Tibial nerve (tissue), 4 donors: ENCODE measurements at regions not wholly inside any gene's neighbourhood (a gene's known extent, or its start where the extent isn't known, plus 50 kb on each side); places are given as distances from the start of the nearest gene placed in this dataset.

Experiments
- DNase-seq, 2 donors: peaks; one replicate each; pipeline ENCODE4 v3.0.0-alpha.2; 2019; ENCODE audit warnings: low spot score in 2 of 2
- H3K27ac ChIP-seq, 4 donors: fragments of 200-600 bp; sonication (generic) in 3 of 4; one replicate each; pipeline ENCODE4 v1.5.1; 2017 to 2019; ENCODE audit warnings: mild to moderate bottlenecking in 1 of 4
- H3K27me3 ChIP-seq, 2 donors: fragments of 200-600 bp; sonication (generic) in 1 of 2; one replicate each; pipeline versions ENCODE4 v1.5.1 to v1.6.0; 2017 to 2019
- H3K36me3 ChIP-seq, 3 donors: fragments of 200-600 bp; sonication (generic); one replicate each; pipeline ENCODE4 v1.5.1; 2018 to 2019
- H3K4me1 ChIP-seq, 4 donors: fragments of 200-600 bp; sonication (generic) in 3 of 4; one replicate each; pipeline ENCODE4 v1.5.1; 2017 to 2019
- H3K4me3 ChIP-seq, 4 donors: fragments of 200-600 bp; sonication (generic) in 3 of 4; one replicate each; pipeline ENCODE4 v1.5.1; 2017 to 2019; ENCODE audit warnings: mild to moderate bottlenecking in 1 of 4, moderate library complexity in 1 of 4
- H3K9me3 ChIP-seq, 4 donors: fragments of 200-600 bp; sonication (generic) in 3 of 4; one replicate each; pipeline ENCODE4 v1.5.1; 2017 to 2019
- EP300 ChIP-seq, 2 donors: sonication (generic); formaldehyde crosslinking; IDR thresholded peaks; one replicate each; pipeline ENCODE4 v1.6.1; 2017; ENCODE audit warnings: antibody characterized with exemption in 2 of 2, mild to moderate bottlenecking in 1 of 2
- POLR2A ChIP-seq, 2 donors: fragments of 450-650 bp; IDR thresholded peaks; one replicate each; pipeline ENCODE4 v1.6.1; 2017; ENCODE audit warnings: antibody characterized with exemption in 2 of 2, mild to moderate bottlenecking in 2 of 2, moderate library complexity in 2 of 2
- WGBS, 2 donors: methylation state at CpG; one replicate each; pipeline ENCODE4 v1.1.5; 2018; 5-methylcytosine and 5-hydroxymethylcytosine counted together
- TF ChIP-seq, protein P1 (sequence below), 5 experiments: fragments of 200-600 bp in 3 of 5; fragments of 450-650 bp in 2 of 5; sonication (generic) in 3 of 5; IDR thresholded peaks; one replicate each; pipeline ENCODE4 v1.5.1; 2016 to 2019; ENCODE audit warnings: antibody characterized with exemption in 5 of 5, mild to moderate bottlenecking in 3 of 5, moderate library complexity in 2 of 5

- H3K4me1 ChIP-seq: no peaks in the 10 kb centered on the region
- TF ChIP-seq POLR2A (IDR thresholded peaks at IDR 0.05) (no peak), EP300 (IDR thresholded peaks at IDR 0.05) (no peak)
- TF ChIP-seq, protein P1, sequence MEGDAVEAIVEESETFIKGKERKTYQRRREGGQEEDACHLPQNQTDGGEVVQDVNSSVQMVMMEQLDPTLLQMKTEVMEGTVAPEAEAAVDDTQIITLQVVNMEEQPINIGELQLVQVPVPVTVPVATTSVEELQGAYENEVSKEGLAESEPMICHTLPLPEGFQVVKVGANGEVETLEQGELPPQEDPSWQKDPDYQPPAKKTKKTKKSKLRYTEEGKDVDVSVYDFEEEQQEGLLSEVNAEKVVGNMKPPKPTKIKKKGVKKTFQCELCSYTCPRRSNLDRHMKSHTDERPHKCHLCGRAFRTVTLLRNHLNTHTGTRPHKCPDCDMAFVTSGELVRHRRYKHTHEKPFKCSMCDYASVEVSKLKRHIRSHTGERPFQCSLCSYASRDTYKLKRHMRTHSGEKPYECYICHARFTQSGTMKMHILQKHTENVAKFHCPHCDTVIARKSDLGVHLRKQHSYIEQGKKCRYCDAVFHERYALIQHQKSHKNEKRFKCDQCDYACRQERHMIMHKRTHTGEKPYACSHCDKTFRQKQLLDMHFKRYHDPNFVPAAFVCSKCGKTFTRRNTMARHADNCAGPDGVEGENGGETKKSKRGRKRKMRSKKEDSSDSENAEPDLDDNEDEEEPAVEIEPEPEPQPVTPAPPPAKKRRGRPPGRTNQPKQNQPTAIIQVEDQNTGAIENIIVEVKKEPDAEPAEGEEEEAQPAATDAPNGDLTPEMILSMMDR (IDR thresholded peaks at IDR 0.05): no peak
- no peaks in the 10 kb centered on the region for H3K27me3 ChIP-seq
- no peak overlapping the region for H3K27ac ChIP-seq
- DNase-seq: no peak
- H3K36me3 ChIP-seq: no peaks in the 10 kb centered on the region
- H3K4me3 ChIP-seq: no peak overlapping the region
- H3K9me3 ChIP-seq: peaks cover 0 to 6% (median 0%) of the 10 kb centered on the region in 4 donors
- WGBS, 2 donors: 48 to 60% methylated on average over 2 of the region's 2 CpGs
Observed at GRCh38 chr11:97140885-97141494, 751.2 kb downstream of the JRKL start.

DNA sequence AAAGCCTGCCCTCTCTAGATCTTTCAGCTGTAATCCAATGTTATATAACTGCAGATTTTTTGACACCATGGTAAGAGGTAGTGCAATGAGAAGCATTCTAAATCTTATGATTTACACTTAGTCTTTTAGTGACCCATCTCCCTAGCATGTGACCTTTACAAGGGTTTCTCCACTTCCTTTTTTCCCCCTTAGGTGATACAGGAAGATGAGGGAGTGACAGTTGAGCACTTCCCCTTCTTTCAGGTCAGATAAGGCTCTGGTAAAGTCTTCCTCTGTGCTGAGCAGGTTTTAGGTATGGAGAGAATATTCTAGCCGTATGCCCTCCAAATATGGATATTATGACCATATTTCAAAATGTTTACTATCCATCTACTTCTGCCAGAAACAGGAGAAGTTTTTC is 753.6 kb downstream of the JRKL start:
- no peaks in the 10 kb centered on the region for H3K4me1 ChIP-seq
- peaks cover 0 to 6% (median 0%) of the 10 kb centered on the region in 4 donors for H3K9me3 ChIP-seq
- no peak for DNase-seq
- no peaks in the 10 kb centered on the region for H3K27me3 ChIP-seq
- H3K4me3 ChIP-seq: no peak overlapping the region
- H3K36me3 ChIP-seq: no peaks in the 10 kb centered on the region
- no peak overlapping the region for H3K27ac ChIP-seq
- 74 to 78% methylated on average over 1 of the region's 1 CpG for WGBS, 2 donors
- TF ChIP-seq EP300 (IDR thresholded peaks at IDR 0.05): no peak
- TF ChIP-seq, protein P1 (IDR thresholded peaks at IDR 0.05): no peak
- no peak for TF ChIP-seq POLR2A (IDR thresholded peaks at IDR 0.05)

- 89 to 90% methylated on average over 2 of the region's 2 CpGs for WGBS, 2 donors
- no peak overlapping the region for H3K4me3 ChIP-seq
- no peak overlapping the region for H3K27ac ChIP-seq
- no peaks in the 10 kb centered on the region for H3K36me3 ChIP-seq
- TF ChIP-seq, protein P1 (IDR thresholded peaks at IDR 0.05): no peak
- TF ChIP-seq EP300 (IDR thresholded peaks at IDR 0.05) (no peak), POLR2A (IDR thresholded peaks at IDR 0.05) (no peak)
- H3K27me3 ChIP-seq: no peaks in the 10 kb centered on the region
- H3K9me3 ChIP-seq: no peaks in the 10 kb centered on the region
- DNase-seq: no peak
- H3K4me1 ChIP-seq: no peaks in the 10 kb centered on the region
Observed at GRCh38 chr11:97149741-97150140, 759.9 kb downstream of the JRKL start.

- no peaks in the 10 kb centered on the region for H3K4me1 ChIP-seq
- H3K9me3 ChIP-seq: no peaks in the 10 kb centered on the region
- H3K27ac ChIP-seq: no peak overlapping the region
- TF ChIP-seq EP300 (IDR thresholded peaks at IDR 0.05) (no peak), POLR2A (IDR thresholded peaks at IDR 0.05) (no peak)
- TF ChIP-seq, protein P1 (IDR thresholded peaks at IDR 0.05): no peak
- no peaks in the 10 kb centered on the region for H3K27me3 ChIP-seq
- H3K36me3 ChIP-seq: no peaks in the 10 kb centered on the region
- 73 to 79% methylated on average over 2 of the region's 2 CpGs for WGBS, 2 donors
- no peak for DNase-seq
- H3K4me3 ChIP-seq: no peak overlapping the region
Observed at GRCh38 chr11:97157221-97157740, 767.5 kb downstream of the JRKL start.

GRCh38 chr11:97158243-97158642 is 768.4 kb downstream of the JRKL start:
- no peaks in the 10 kb centered on the region for H3K4me1 ChIP-seq
- no peaks in the 10 kb centered on the region for H3K36me3 ChIP-seq
- no peak overlapping the region for H3K27ac ChIP-seq
- H3K27me3 ChIP-seq: no peaks in the 10 kb centered on the region
- DNase-seq: no peak
- H3K9me3 ChIP-seq: no peaks in the 10 kb centered on the region
- WGBS, 2 donors: 59 to 64% methylated on average over 5 of the region's 5 CpGs
- no peak for TF ChIP-seq POLR2A (IDR thresholded peaks at IDR 0.05)
- TF ChIP-seq, protein P1 (IDR thresholded peaks at IDR 0.05): no peak
- H3K4me3 ChIP-seq: no peak overlapping the region
